Neural crest cell (in vitro differentiated cells): ENCODE measurements at regions not wholly inside any gene's neighbourhood (a gene's known extent, or its start where the extent isn't known, plus 50 kb on each side); places are given as distances from the start of the nearest gene placed in this dataset.

ENCODE experiments used
- DNase-seq: peaks from one replicate; pipeline ENCODE4 v3.0.0; 2021; ENCODE audit warnings: low read depth, mixed read lengths, low spot score
- H3K27ac Mint-ChIP-seq: one replicate; pipeline ENCODE4 v1.8.0; 2021; ENCODE audit warnings: mild to moderate bottlenecking, mixed read lengths; ENCODE audit not compliant: unreplicated experiment
- H3K27me3 Mint-ChIP-seq: 2 replicates; pipeline ENCODE4 v1.8.0; 2021; ENCODE audit warnings: low read depth, mild to moderate bottlenecking, mixed read lengths
- H3K36me3 Mint-ChIP-seq: 2 replicates; pipeline ENCODE4 v1.8.0; 2021; ENCODE audit warnings: low read depth, mild to moderate bottlenecking, mixed read lengths
- H3K4me1 Mint-ChIP-seq: 2 replicates; pipeline ENCODE4 v1.8.0; 2021; ENCODE audit warnings: mixed read lengths
- H3K4me3 Mint-ChIP-seq: one replicate; pipeline ENCODE4 v1.8.0; 2021; ENCODE audit warnings: mild to moderate bottlenecking, mixed read lengths
- H3K9me3 Mint-ChIP-seq: 2 replicates; pipeline ENCODE4 v1.8.0; 2021; ENCODE audit warnings: mixed read lengths
- TF ChIP-seq, protein P1 (sequence below): fragments of 200-600 bp; sonication (generic); conservative IDR thresholded peaks from 2 replicates; pipeline ENCODE4 v1.5.0; 2021; ENCODE audit warnings: antibody characterized with exemption, mild to moderate bottlenecking

DNA sequence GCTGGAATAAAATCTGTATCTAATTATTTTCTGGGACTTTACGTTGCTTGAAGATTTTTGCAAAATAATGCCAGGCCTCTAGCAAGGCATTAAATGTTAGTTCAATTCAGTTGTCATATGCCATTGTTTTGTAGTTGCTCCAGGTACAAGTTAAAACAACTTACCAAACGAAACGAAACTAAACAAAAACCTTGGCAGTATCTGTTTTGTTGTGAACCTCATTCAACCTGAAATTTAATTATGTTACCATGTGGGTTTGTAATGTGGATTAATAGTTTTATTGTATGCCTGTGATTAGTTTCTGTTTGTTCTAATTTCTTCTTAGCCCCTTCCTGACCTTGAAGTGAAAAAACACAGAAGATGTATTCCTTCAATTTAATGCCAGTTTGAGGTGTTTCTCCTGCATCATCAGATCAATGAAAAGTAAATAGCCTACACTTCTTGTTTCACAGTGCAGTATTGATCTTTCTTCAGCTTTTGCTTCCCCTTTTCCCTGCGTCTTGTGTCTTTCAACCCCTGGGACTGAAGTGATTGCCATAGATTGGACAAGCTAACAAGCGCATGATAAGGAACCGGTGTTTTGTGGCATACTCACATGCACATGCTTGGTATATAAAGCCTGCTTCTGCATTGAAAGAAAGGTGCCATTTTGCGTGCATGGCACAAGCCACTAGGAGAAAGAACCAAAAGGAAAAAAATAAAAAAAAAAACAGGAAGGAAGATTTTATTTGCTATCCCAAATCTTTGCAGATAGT is 699.0 kb upstream of the ARRDC3 start:
- TF ChIP-seq, protein P1, sequence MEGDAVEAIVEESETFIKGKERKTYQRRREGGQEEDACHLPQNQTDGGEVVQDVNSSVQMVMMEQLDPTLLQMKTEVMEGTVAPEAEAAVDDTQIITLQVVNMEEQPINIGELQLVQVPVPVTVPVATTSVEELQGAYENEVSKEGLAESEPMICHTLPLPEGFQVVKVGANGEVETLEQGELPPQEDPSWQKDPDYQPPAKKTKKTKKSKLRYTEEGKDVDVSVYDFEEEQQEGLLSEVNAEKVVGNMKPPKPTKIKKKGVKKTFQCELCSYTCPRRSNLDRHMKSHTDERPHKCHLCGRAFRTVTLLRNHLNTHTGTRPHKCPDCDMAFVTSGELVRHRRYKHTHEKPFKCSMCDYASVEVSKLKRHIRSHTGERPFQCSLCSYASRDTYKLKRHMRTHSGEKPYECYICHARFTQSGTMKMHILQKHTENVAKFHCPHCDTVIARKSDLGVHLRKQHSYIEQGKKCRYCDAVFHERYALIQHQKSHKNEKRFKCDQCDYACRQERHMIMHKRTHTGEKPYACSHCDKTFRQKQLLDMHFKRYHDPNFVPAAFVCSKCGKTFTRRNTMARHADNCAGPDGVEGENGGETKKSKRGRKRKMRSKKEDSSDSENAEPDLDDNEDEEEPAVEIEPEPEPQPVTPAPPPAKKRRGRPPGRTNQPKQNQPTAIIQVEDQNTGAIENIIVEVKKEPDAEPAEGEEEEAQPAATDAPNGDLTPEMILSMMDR: no peak
- no peak overlapping the region for H3K4me3 Mint-ChIP-seq
- H3K9me3 Mint-ChIP-seq: peaks cover 4% of the 10 kb centered on the region
- H3K36me3 Mint-ChIP-seq: no peaks in the 10 kb centered on the region
- H3K27me3 Mint-ChIP-seq: no peaks in the 10 kb centered on the region
- H3K27ac Mint-ChIP-seq: no peak overlapping the region
- DNase-seq: no peak
- H3K4me1 Mint-ChIP-seq: no peaks in the 10 kb centered on the region

- no peak for DNase-seq
- Mint-ChIP-seq H3K9me3 (peaks cover 4% of the 10 kb centered on the region), H3K4me1 (no peaks in the 10 kb centered on the region), H3K27ac (no peak overlapping the region), H3K4me3 (no peak overlapping the region), H3K27me3 (no peaks in the 10 kb centered on the region), H3K36me3 (peaks cover 5% of the 10 kb centered on the region)
- TF ChIP-seq, protein P1: no peak
Measured at GRCh38 chr5:92070786-92071185, 687.7 kb upstream of the ARRDC3 start.

DNA sequence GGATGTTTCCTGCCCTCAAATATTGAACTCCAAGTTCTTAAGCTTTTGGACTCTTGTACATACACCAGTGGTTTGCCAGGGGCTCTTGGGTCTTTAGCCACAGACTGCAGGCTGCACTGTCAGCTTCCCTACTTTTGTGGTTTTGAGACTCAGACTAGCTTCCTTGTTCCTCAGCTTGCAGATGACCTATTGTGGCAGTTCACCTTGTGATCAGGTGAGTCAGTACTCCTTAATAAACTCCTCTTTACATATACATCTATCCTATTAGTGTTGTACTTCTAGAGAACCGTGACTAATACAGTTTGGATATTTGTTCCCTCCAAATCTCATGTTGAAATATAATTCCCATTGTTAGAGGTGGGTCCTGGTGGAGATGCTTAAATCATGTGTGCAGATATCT is 681.9 kb upstream of the ARRDC3 start:
- peaks cover 23% of the 10 kb centered on the region for H3K9me3 Mint-ChIP-seq
- no peak overlapping the region for H3K4me3 Mint-ChIP-seq

DNA sequence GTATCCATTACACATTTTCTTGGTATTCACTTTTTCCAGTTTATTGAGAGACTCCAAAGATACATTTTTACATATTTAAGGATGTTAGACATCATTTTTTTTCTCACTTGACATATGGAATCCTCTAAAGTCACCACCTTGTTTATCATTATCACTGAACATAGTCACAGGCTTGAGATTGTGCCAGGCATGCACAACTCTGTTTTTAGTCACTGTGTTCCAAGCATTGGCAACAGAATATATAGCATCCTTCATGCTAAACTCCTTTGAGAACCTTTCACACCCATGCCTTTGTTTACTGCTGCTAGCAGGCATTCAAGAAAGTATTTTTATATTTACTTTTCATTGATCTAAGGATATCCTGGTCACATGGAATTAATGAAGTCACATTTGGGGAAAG is 668.6 kb upstream of the ARRDC3 start:
- H3K36me3 Mint-ChIP-seq: no peaks in the 10 kb centered on the region
- H3K27ac Mint-ChIP-seq: no peak overlapping the region
- H3K4me3 Mint-ChIP-seq: no peak overlapping the region

More for the DNA sequence above, 681.9 kb upstream of the ARRDC3 start:
- Mint-ChIP-seq H3K27me3 (no peaks in the 10 kb centered on the region), H3K36me3 (peaks cover 13% of the 10 kb centered on the region), H3K27ac (no peak overlapping the region), H3K4me1 (no peaks in the 10 kb centered on the region)
- no peak for DNase-seq
- TF ChIP-seq, protein P1: no peak

DNA sequence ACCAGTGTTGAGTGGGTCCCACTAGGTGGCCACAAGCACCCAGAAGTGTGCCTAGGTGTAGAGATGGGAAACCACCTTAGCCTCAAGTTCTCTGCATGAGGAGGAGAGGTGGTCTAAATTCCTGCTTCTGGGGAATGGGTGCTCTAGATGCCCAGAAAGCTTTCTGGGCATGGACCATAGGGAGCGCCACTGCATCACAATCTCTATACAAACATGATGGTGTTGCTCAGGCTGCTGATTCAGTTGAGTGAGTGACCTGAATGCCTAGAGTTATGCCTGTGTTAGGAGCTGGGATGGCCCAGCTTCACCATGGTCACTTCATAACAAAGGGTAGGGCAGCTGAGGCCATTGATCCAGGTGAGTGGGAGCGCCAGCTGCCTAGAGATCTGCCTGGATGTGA is 667.9 kb upstream of the ARRDC3 start:
- DNase-seq: no peak
- no peak overlapping the region for H3K4me3 Mint-ChIP-seq

More for the DNA sequence above, 668.6 kb upstream of the ARRDC3 start:
- no peak for DNase-seq
- Mint-ChIP-seq H3K27me3 (no peaks in the 10 kb centered on the region), H3K9me3 (no peaks in the 10 kb centered on the region), H3K4me1 (no peaks in the 10 kb centered on the region)
- TF ChIP-seq, protein P1: no peak

More for the DNA sequence above, 667.9 kb upstream of the ARRDC3 start:
- Mint-ChIP-seq H3K27ac (no peak overlapping the region), H3K9me3 (no peaks in the 10 kb centered on the region), H3K27me3 (no peaks in the 10 kb centered on the region), H3K4me1 (no peaks in the 10 kb centered on the region), H3K36me3 (no peaks in the 10 kb centered on the region)
- TF ChIP-seq, protein P1: no peak
